Effector memory CD8-positive, alpha-beta T cell (primary cell): ENCODE measurements at regions not wholly inside any gene's neighbourhood (a gene's known extent, or its start where the extent isn't known, plus 50 kb on each side); places are given as distances from the start of the nearest gene placed in this dataset.

Source experiments
- ATAC-seq: fragments of 150-1000 bp; cut with Tn5 transposase; replicated peaks from 2 replicates; pipeline ENCODE4 v1.10.0; 2021; ENCODE audit warnings: mild to moderate bottlenecking, moderate library complexity
- DNase-seq, 3 experiments: peaks; one replicate each; pipeline ENCODE4 v3.0.0; 2021
- H3K27ac Mint-ChIP-seq, 2 donors: one replicate each; pipeline ENCODE4 v1.8.0; 2022; ENCODE audit warnings: mild to moderate bottlenecking in 2 of 2, mixed read lengths in 2 of 2, moderate library complexity in 2 of 2
- H3K27me3 Mint-ChIP-seq, 2 donors: one replicate each; pipeline ENCODE4 v1.8.0; 2022; ENCODE audit warnings: mixed read lengths in 2 of 2
- H3K36me3 Mint-ChIP-seq: one replicate; pipeline ENCODE4 v1.8.0; 2022; ENCODE audit warnings: mild to moderate bottlenecking, moderate library complexity, mixed read lengths; ENCODE audit not compliant: insufficient read depth
- H3K4me1 Mint-ChIP-seq, 2 donors: one replicate each; pipeline ENCODE4 v1.8.0; 2022; ENCODE audit warnings: low read depth in 2 of 2, mixed read lengths in 2 of 2
- H3K4me3 Mint-ChIP-seq, 2 donors: one replicate each; pipeline ENCODE4 v1.8.0; 2022; ENCODE audit warnings: mild to moderate bottlenecking in 2 of 2, mixed read lengths in 2 of 2, moderate library complexity in 2 of 2
- H3K9me3 Mint-ChIP-seq, 2 donors: one replicate each; pipeline ENCODE4 v1.8.0; 2022; ENCODE audit warnings: mixed read lengths in 2 of 2

- Mint-ChIP-seq H3K9me3 (no peaks in the 10 kb centered on the region), H3K27ac (no peak overlapping the region), H3K36me3 (no peaks in the 10 kb centered on the region), H3K27me3 (peaks cover 0 to 9% of the 10 kb centered on the region in 2 donors), H3K4me1 (no peaks in the 10 kb centered on the region), H3K4me3 (no peak overlapping the region)
- ATAC-seq (no peak), DNase-seq (no peak)
Measured at GRCh38 chr5:107085572-107085971, 585.2 kb downstream of the EFNA5 start.

GRCh38 chr5:107074996-107075395, 595.7 kb downstream of the EFNA5 start:
- no peak overlapping the region for H3K4me3 Mint-ChIP-seq
- no peaks in the 10 kb centered on the region for H3K36me3 Mint-ChIP-seq
- no peak for DNase-seq
- H3K9me3 Mint-ChIP-seq: no peaks in the 10 kb centered on the region
- H3K4me1 Mint-ChIP-seq: no peaks in the 10 kb centered on the region
- peaks cover 0 to 12% of the 10 kb centered on the region in 2 donors for H3K27me3 Mint-ChIP-seq
- no peak for ATAC-seq
- H3K27ac Mint-ChIP-seq: no peak overlapping the region

DNA sequence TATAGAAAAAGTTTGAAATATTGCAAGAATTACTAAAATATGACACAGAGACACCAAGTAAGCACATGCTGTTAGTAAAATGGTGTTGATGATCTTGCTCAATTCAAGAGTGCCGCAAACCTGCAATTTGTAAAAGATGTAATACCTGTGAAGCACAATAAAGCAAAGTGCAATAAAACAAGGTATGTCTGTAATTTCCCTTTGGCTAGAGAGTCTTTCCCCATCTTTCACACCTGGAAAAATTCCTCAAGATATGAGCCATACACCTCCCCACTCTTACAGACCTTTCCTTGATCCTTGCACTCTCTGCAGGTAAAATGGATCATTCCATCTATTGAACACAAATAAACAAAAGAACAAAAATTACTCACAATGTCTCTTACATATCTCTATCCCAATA, 597.8 kb downstream of the EFNA5 start:
- Mint-ChIP-seq H3K27me3 (peaks cover 0 to 6% of the 10 kb centered on the region in 2 donors), H3K36me3 (no peaks in the 10 kb centered on the region), H3K27ac (no peak overlapping the region), H3K9me3 (no peaks in the 10 kb centered on the region), H3K4me1 (no peaks in the 10 kb centered on the region), H3K4me3 (no peak overlapping the region)
- ATAC-seq (no peak), DNase-seq (no peak)

DNA sequence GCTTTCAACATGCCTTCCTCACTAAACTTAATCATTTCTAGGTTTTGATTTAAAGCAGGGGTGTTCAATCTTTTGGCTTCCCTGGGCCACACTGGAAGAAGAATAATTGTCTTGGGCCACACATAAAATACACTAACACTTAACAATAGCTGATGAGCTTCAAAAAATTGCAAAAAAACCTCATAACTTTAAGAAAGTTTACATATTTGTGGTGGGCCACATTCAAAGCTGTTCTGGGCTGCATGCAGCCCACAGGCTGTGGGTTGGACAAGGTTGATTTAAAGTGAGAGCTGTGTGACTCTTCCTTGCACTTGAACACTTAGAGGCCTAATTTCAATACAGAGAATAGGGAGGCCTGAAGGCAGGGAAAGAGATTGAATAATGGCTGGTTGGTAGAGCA, 598.3 kb downstream of the EFNA5 start:
- DNase-seq (no peak), ATAC-seq (no peak)
- Mint-ChIP-seq H3K4me1 (no peaks in the 10 kb centered on the region), H3K27ac (no peak overlapping the region), H3K27me3 (peaks cover 0 to 8% of the 10 kb centered on the region in 2 donors), H3K36me3 (no peaks in the 10 kb centered on the region), H3K9me3 (no peaks in the 10 kb centered on the region), H3K4me3 (no peak overlapping the region)

GRCh38 chr5:107068782-107069181, 602.0 kb downstream of the EFNA5 start:
- DNase-seq (no peak), ATAC-seq (no peak)
- Mint-ChIP-seq H3K27me3 (peaks cover 0 to 7% of the 10 kb centered on the region in 2 donors), H3K4me3 (no peak overlapping the region), H3K27ac (no peak overlapping the region), H3K4me1 (no peaks in the 10 kb centered on the region), H3K36me3 (peaks cover 2% of the 10 kb centered on the region), H3K9me3 (no peaks in the 10 kb centered on the region)

- ATAC-seq (no peak), DNase-seq (no peak)
- Mint-ChIP-seq H3K9me3 (no peaks in the 10 kb centered on the region), H3K4me1 (no peaks in the 10 kb centered on the region), H3K36me3 (peaks cover 2% of the 10 kb centered on the region), H3K27me3 (peaks cover 0 to 7% of the 10 kb centered on the region in 2 donors), H3K4me3 (no peak overlapping the region), H3K27ac (no peak overlapping the region)
Measured at GRCh38 chr5:107067395-107067794, 603.3 kb downstream of the EFNA5 start.

DNA sequence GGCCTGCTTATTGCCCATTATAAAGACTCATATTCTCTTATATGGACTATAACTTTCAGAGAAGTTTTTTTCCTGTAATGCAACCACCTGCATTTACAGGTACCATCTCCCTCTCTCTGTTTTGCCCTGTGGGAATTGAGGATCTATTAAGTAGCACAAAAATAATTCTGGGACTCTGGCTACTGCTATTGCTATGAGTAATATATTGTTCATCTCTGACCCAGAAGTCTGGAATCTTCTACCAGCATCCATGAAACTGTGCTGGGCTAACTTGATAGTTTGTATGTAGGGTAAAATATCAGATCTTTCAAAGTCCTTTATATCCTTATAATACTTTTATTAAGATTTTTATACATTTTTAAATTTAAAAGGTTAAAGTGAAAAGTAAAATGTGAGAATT, 607.2 kb downstream of the EFNA5 start:
- Mint-ChIP-seq H3K27me3 (peaks cover 0 to 7% of the 10 kb centered on the region in 2 donors), H3K4me3 (no peak overlapping the region), H3K4me1 (no peaks in the 10 kb centered on the region), H3K9me3 (no peaks in the 10 kb centered on the region), H3K27ac (no peak overlapping the region), H3K36me3 (peaks cover 2% of the 10 kb centered on the region)
- no peak for ATAC-seq
- DNase-seq: no peak

GRCh38 chr5:107058803-107059202, 611.9 kb downstream of the EFNA5 start:
- Mint-ChIP-seq H3K4me3 (no peak overlapping the region), H3K27ac (no peak overlapping the region), H3K36me3 (no peaks in the 10 kb centered on the region), H3K4me1 (no peaks in the 10 kb centered on the region), H3K27me3 (no peaks in the 10 kb centered on the region), H3K9me3 (no peaks in the 10 kb centered on the region)
- ATAC-seq: no peak
- DNase-seq: no peak

GRCh38 chr5:107058235-107058634, 612.5 kb downstream of the EFNA5 start:
- Mint-ChIP-seq H3K27me3 (no peaks in the 10 kb centered on the region), H3K27ac (no peak overlapping the region), H3K4me1 (no peaks in the 10 kb centered on the region), H3K4me3 (no peak overlapping the region), H3K9me3 (no peaks in the 10 kb centered on the region), H3K36me3 (no peaks in the 10 kb centered on the region)
- ATAC-seq (no peak), DNase-seq (no peak)

- H3K4me3 Mint-ChIP-seq: no peak overlapping the region
- H3K4me1 Mint-ChIP-seq: no peaks in the 10 kb centered on the region
- no peaks in the 10 kb centered on the region for H3K27me3 Mint-ChIP-seq
- H3K9me3 Mint-ChIP-seq: no peaks in the 10 kb centered on the region
- no peaks in the 10 kb centered on the region for H3K36me3 Mint-ChIP-seq
- ATAC-seq (no peak), DNase-seq (no peak)
- H3K27ac Mint-ChIP-seq: no peak overlapping the region
Measured at GRCh38 chr5:107056278-107056677, 614.5 kb downstream of the EFNA5 start.

DNA sequence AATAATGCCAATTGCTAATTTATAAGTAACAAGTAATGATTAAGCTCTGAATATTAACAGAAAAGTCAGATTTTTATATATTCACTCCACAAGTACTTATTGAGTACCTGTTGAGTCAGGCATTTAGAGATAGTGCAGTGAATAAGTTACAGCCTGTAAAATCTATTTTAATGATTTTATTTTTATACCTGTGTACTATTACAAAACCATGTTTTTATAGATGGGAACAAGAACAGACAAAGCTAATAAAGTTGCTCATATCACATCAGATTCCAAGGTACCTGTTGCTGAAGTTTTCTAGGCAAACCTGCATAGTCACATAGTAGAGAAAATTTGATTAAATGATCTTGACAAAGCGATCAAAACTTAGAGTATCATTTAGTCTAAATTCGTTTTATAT, 623.7 kb downstream of the EFNA5 start:
- ATAC-seq (no peak), DNase-seq (no peak)
- no peak overlapping the region for H3K27ac Mint-ChIP-seq
- H3K27me3 Mint-ChIP-seq: peaks cover 16 to 18% of the 10 kb centered on the region in 2 donors
- H3K9me3 Mint-ChIP-seq: peaks cover 0 to 2% of the 10 kb centered on the region in 2 donors
- H3K4me3 Mint-ChIP-seq: no peak overlapping the region
- H3K36me3 Mint-ChIP-seq: no peaks in the 10 kb centered on the region
- H3K4me1 Mint-ChIP-seq: no peaks in the 10 kb centered on the region

- Mint-ChIP-seq H3K9me3 (no peaks in the 10 kb centered on the region), H3K4me3 (no peak overlapping the region), H3K4me1 (no peaks in the 10 kb centered on the region), H3K36me3 (no peaks in the 10 kb centered on the region), H3K27me3 (peaks cover 9 to 11% of the 10 kb centered on the region in 2 donors), H3K27ac (no peak overlapping the region)
- ATAC-seq (no peak), DNase-seq (no peak)
Measured at GRCh38 chr5:107043665-107044064, 627.1 kb downstream of the EFNA5 start.

- H3K27me3 Mint-ChIP-seq: peaks cover 6 to 11% of the 10 kb centered on the region in 2 donors
- peaks cover 3 to 9% of the 10 kb centered on the region in 2 donors for H3K9me3 Mint-ChIP-seq
- ATAC-seq (no peak), DNase-seq (no peak)
- H3K27ac Mint-ChIP-seq: no peak overlapping the region
- no peaks in the 10 kb centered on the region for H3K4me1 Mint-ChIP-seq
- H3K36me3 Mint-ChIP-seq: no peaks in the 10 kb centered on the region
- no peak overlapping the region for H3K4me3 Mint-ChIP-seq
Measured at GRCh38 chr5:107040907-107041306, 629.8 kb downstream of the EFNA5 start.

- H3K36me3 Mint-ChIP-seq: no peaks in the 10 kb centered on the region
- DNase-seq (no peak), ATAC-seq (no peak)
- H3K4me3 Mint-ChIP-seq: no peak overlapping the region
- H3K9me3 Mint-ChIP-seq: peaks cover 3 to 9% of the 10 kb centered on the region in 2 donors
- H3K27ac Mint-ChIP-seq: no peak overlapping the region
- no peaks in the 10 kb centered on the region for H3K4me1 Mint-ChIP-seq
- peaks cover 0 to 6% of the 10 kb centered on the region in 2 donors for H3K27me3 Mint-ChIP-seq
Measured at GRCh38 chr5:107032629-107033028, 638.1 kb downstream of the EFNA5 start.

DNA sequence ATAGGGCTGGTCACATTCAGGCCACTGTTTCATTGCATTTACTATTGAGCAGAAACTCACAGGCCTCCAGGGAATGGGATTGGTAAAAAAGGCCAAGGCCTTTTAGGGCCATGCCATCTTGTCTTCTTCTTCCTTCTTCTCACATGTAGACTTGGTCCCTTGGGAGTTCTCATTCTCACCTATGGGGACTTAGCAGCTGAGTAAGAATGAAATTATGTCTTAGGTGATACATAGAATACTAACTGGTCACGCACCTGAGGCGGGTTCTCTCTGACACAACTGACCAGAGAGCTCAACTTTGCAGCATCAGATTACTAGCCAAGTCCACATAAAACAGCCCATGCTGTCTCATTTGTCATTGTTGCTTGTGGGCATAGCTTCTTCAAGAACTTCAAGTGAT, 641.8 kb downstream of the EFNA5 start:
- Mint-ChIP-seq H3K36me3 (no peaks in the 10 kb centered on the region), H3K4me1 (no peaks in the 10 kb centered on the region), H3K9me3 (no peaks in the 10 kb centered on the region), H3K4me3 (no peak overlapping the region), H3K27ac (no peak overlapping the region), H3K27me3 (peaks cover 0 to 13% of the 10 kb centered on the region in 2 donors)
- ATAC-seq (no peak), DNase-seq (no peak)
